IPS-18c (cell line): ENCODE measurements at regions not wholly inside any gene's neighbourhood (a gene's known extent, or its start where the extent isn't known, plus 50 kb on each side); places are given as distances from the start of the nearest gene placed in this dataset.

Experiments
- H3K4me3 ChIP-seq: 2 replicates; pipeline ENCODE4 v1.7.0; 2013; ENCODE audit warnings: low read depth, mild to moderate bottlenecking, low read length, moderate library complexity; ENCODE audit not compliant: insufficient read depth
- H3K9me3 ChIP-seq: one replicate; pipeline ENCODE4 v1.6.1; 2013; ENCODE audit warnings: mild to moderate bottlenecking, low read length, moderate library complexity; ENCODE audit not compliant: control insufficient read depth, insufficient read depth

GRCh38 chr13:107139006-107139405, 571.1 kb upstream of the ARGLU1 start:
- no peaks in the 10 kb centered on the region for H3K9me3 ChIP-seq
- H3K4me3 ChIP-seq: no peak overlapping the region

- no peaks in the 10 kb centered on the region for H3K9me3 ChIP-seq
Observed at GRCh38 chr13:107138486-107138885, 570.5 kb upstream of the ARGLU1 start.

GRCh38 chr13:107133950-107134349, 566.0 kb upstream of the ARGLU1 start:
- H3K9me3 ChIP-seq: no peaks in the 10 kb centered on the region

More at GRCh38 chr13:107138486-107138885, 570.5 kb upstream of the ARGLU1 start:
- H3K4me3 ChIP-seq: no peak overlapping the region

GRCh38 chr13:107130566-107130965, 562.6 kb upstream of the ARGLU1 start:
- H3K4me3 ChIP-seq: no peak overlapping the region
- H3K9me3 ChIP-seq: no peaks in the 10 kb centered on the region

More at GRCh38 chr13:107133950-107134349, 566.0 kb upstream of the ARGLU1 start:
- no peak overlapping the region for H3K4me3 ChIP-seq

GRCh38 chr13:107124730-107125129, 556.8 kb upstream of the ARGLU1 start:
- Histone ChIP-seq H3K4me3 (no peak overlapping the region), H3K9me3 (no peaks in the 10 kb centered on the region)

- H3K4me3 ChIP-seq: no peak overlapping the region
- no peaks in the 10 kb centered on the region for H3K9me3 ChIP-seq
Observed at GRCh38 chr13:107124129-107124718, 556.3 kb upstream of the ARGLU1 start.

- Histone ChIP-seq H3K4me3 (no peak overlapping the region), H3K9me3 (no peaks in the 10 kb centered on the region)
Observed at GRCh38 chr13:107121793-107122192, 553.9 kb upstream of the ARGLU1 start.

GRCh38 chr13:107119989-107120881, 552.3 kb upstream of the ARGLU1 start:
- Histone ChIP-seq H3K9me3 (no peaks in the 10 kb centered on the region), H3K4me3 (no peak overlapping the region)

GRCh38 chr13:107118506-107118905, 550.6 kb upstream of the ARGLU1 start:
- Histone ChIP-seq H3K9me3 (no peaks in the 10 kb centered on the region), H3K4me3 (no peak overlapping the region)

- Histone ChIP-seq H3K4me3 (no peak overlapping the region), H3K9me3 (no peaks in the 10 kb centered on the region)
Observed at GRCh38 chr13:107117327-107118012, 549.5 kb upstream of the ARGLU1 start.

GRCh38 chr13:107113387-107113786, 545.5 kb upstream of the ARGLU1 start:
- H3K4me3 ChIP-seq: no peak overlapping the region
- no peaks in the 10 kb centered on the region for H3K9me3 ChIP-seq

- H3K4me3 ChIP-seq: no peak overlapping the region
Observed at GRCh38 chr13:107111248-107111647, 543.3 kb upstream of the ARGLU1 start.

GRCh38 chr13:107104631-107105030, 536.7 kb upstream of the ARGLU1 start:
- Histone ChIP-seq H3K9me3 (no peaks in the 10 kb centered on the region), H3K4me3 (no peak overlapping the region)

More at GRCh38 chr13:107111248-107111647, 543.3 kb upstream of the ARGLU1 start:
- no peaks in the 10 kb centered on the region for H3K9me3 ChIP-seq

- Histone ChIP-seq H3K9me3 (no peaks in the 10 kb centered on the region), H3K4me3 (no peak overlapping the region)
Observed at GRCh38 chr13:107102676-107103075, 534.7 kb upstream of the ARGLU1 start.

- H3K9me3 ChIP-seq: no peaks in the 10 kb centered on the region
- H3K4me3 ChIP-seq: no peak overlapping the region
Observed at GRCh38 chr13:107099661-107100060, 531.7 kb upstream of the ARGLU1 start.

GRCh38 chr13:107097916-107098315, 530.0 kb upstream of the ARGLU1 start:
- H3K4me3 ChIP-seq: no peak overlapping the region
- H3K9me3 ChIP-seq: no peaks in the 10 kb centered on the region

GRCh38 chr13:107095876-107096275, 527.9 kb upstream of the ARGLU1 start:
- Histone ChIP-seq H3K9me3 (no peaks in the 10 kb centered on the region), H3K4me3 (no peak overlapping the region)

- Histone ChIP-seq H3K4me3 (no peak overlapping the region), H3K9me3 (no peaks in the 10 kb centered on the region)
Observed at GRCh38 chr13:107091861-107092260, 523.9 kb upstream of the ARGLU1 start.
